OCI-LY7 (cell line): ENCODE measurements at regions not wholly inside any gene's neighbourhood (a gene's known extent, or its start where the extent isn't known, plus 50 kb on each side); places are given as distances from the start of the nearest gene placed in this dataset.

ENCODE experiments used
- BruUV-seq: library from RNA; stranded (reverse); fragments of 400-500 nt; replicated peaks from 2 replicates; lab custom pipeline; 2021; lab: Mats Ljungman, UMichigan
- CTCF ChIA-PET: fragments of 300-600 bp; sonication (Branson Sonifier 250); formaldehyde crosslinking; loops from one replicate; lab custom pipeline; 2022; ENCODE audit warnings: antibody characterized with exemption; ENCODE audit not compliant: unreplicated experiment; lab: Charles Lee
- POLR2A ChIA-PET: fragments of 300-600 bp; sonication (Branson Sonifier 250); formaldehyde crosslinking; loops from one replicate; lab custom pipeline; 2022; ENCODE audit warnings: antibody characterized with exemption; lab: Charles Lee
- DNase-seq: peaks from one replicate; pipeline ENCODE4 v3.0.0-alpha.2; 2015; ENCODE audit warnings: low spot score
- H2AFZ ChIP-seq: fragments of 200-600 bp; sonication (generic), shearing (Covaris generic); 2 replicates; pipeline ENCODE4 v1.6.1; 2014; ENCODE audit warnings: mild to moderate bottlenecking, antibody characterized with exemption, low read length, moderate library complexity
- H3K27ac ChIP-seq: fragments of 200-600 bp; sonication (generic); 2 replicates; pipeline ENCODE4 v1.5.1; 2014; ENCODE audit warnings: mixed run types, low read depth, mild to moderate bottlenecking, moderate library complexity, low read length, inconsistent platforms; ENCODE audit not compliant: poor library complexity, severe bottlenecking
- H3K36me3 ChIP-seq: fragments of 200-600 bp; sonication (generic); 2 replicates; pipeline ENCODE4 v1.6.1; 2014; ENCODE audit warnings: mild to moderate bottlenecking, antibody characterized with exemption, low read length, moderate library complexity, mixed read lengths; ENCODE audit not compliant: insufficient read depth
- H3K4me1 ChIP-seq: fragments of 200-600 bp; sonication (generic); 2 replicates; pipeline ENCODE4 v1.5.1; 2014; ENCODE audit warnings: mild to moderate bottlenecking, low read length; ENCODE audit not compliant: insufficient read depth, poor library complexity, severe bottlenecking
- H3K4me2 ChIP-seq: fragments of 200-600 bp; sonication (generic); 2 replicates; pipeline ENCODE4 v1.6.1; 2014; ENCODE audit warnings: mild to moderate bottlenecking, low read length
- H3K4me3 ChIP-seq: fragments of 200-600 bp; sonication (generic); 2 replicates; pipeline ENCODE4 v1.5.1; 2014; ENCODE audit warnings: mild to moderate bottlenecking, low read depth, low read length; ENCODE audit not compliant: poor library complexity, severe bottlenecking
- H3K79me2 ChIP-seq: fragments of 200-600 bp; sonication (generic); 2 replicates; pipeline ENCODE4 v1.6.1; 2016; ENCODE audit warnings: low read depth, mild to moderate bottlenecking, low read length, moderate library complexity, mixed read lengths; ENCODE audit not compliant: insufficient read depth
- H3K9me2 ChIP-seq: fragments of 200-600 bp; sonication (generic); 2 replicates; pipeline ENCODE4 v1.6.1; 2016; ENCODE audit warnings: mild to moderate bottlenecking, low read length, mixed read lengths; ENCODE audit not compliant: insufficient read depth
- H3K9me3 ChIP-seq: fragments of 200-600 bp; sonication (generic); 2 replicates; pipeline ENCODE4 v1.6.1; 2014; ENCODE audit warnings: mild to moderate bottlenecking, mixed run types, low read length, mixed read lengths
- H4K20me1 ChIP-seq: fragments of 200-600 bp; sonication (generic); 2 replicates; pipeline ENCODE4 v1.6.1; 2014; ENCODE audit warnings: mild to moderate bottlenecking, antibody characterized with exemption, low read length, moderate library complexity, mixed read lengths; ENCODE audit not compliant: insufficient read depth
- CTCF ChIP-seq: fragments of 200-600 bp; sonication (generic); conservative IDR thresholded peaks from 2 replicates; pipeline ENCODE4 v1.5.1; 2014; ENCODE audit warnings: mild to moderate bottlenecking, antibody characterized with exemption, low read length, moderate library complexity, mixed read lengths
- EZH2phosphoT487 ChIP-seq: fragments of 200-600 bp; sonication (generic); IDR thresholded peaks from 2 replicates; pipeline ENCODE4 v1.6.1; 2018; ENCODE audit warnings: low read depth, borderline replicate concordance, mild to moderate bottlenecking, mixed run types, antibody characterized with exemption, low read length, moderate library complexity, mixed read lengths
- intact Hi-C: fragments of 100-400 bp; cut with micrococcal nuclease; formaldehyde crosslinking; loops from one replicate; pipeline ENCODE4 v1.10.0; 2022; ENCODE audit not compliant: unreplicated experiment

- Histone ChIP-seq H3K36me3 (no peaks in the 10 kb centered on the region), H3K27ac (peak overlapping the region; percentile 24), H3K9me2 (no peaks in the 10 kb centered on the region), H4K20me1 (no peaks in the 10 kb centered on the region), H3K79me2 (no peaks in the 10 kb centered on the region), H3K4me2 (peak overlapping the region; percentile 76), H3K9me3 (no peaks in the 10 kb centered on the region), H2AFZ (peak overlapping the region; percentile 58; the same call in 1 of the 2 replicates), H3K4me3 (peak overlapping the region; percentile 48), H3K4me1 (peaks cover 30% of the 10 kb centered on the region)
- peak; percentile 55 for TF ChIP-seq CTCF
- no peak for TF ChIP-seq EZH2phosphoT487
- BruUV-seq = no TSS peak
- CTCF ChIA-PET = interaction anchor here (1.4 kb wide), 1 partner anchor 25 kb away, joined by 3 read pairs; no protein-coding TSS in a partner anchor
- intact Hi-C loops = no loop called here
- POLR2A ChIA-PET = interaction anchor here (0.9 kb wide), 1 partner anchor 267 kb away, joined by 3 read pairs; the partner anchor contains the start of gene TNRC6C
- DNase-seq = peak; percentile 84
Observed at GRCh38 chr17:77691216-77692085, 267.1 kb upstream of the TNRC6C start.

GRCh38 chr17:77692571-77693161 is 265.8 kb upstream of the TNRC6C start:
- H4K20me1 ChIP-seq = no peaks in the 10 kb centered on the region
- intact Hi-C loops = no loop called here
- H3K4me3 ChIP-seq = no peak overlapping the region
- H3K9me3 ChIP-seq = no peaks in the 10 kb centered on the region
- POLR2A ChIA-PET = interaction anchor here (0.7 to 1.3 kb wide), 2 partner anchors 10 to 247 kb away, joined by 3 to 5 read pairs; no protein-coding TSS in a partner anchor
- H3K79me2 ChIP-seq = no peaks in the 10 kb centered on the region
- no peak overlapping the region for H3K4me2 ChIP-seq
- H3K9me2 ChIP-seq = no peaks in the 10 kb centered on the region
- H2AFZ ChIP-seq = no peak overlapping the region
- DNase-seq = no peak
- no TSS peak for BruUV-seq
- no peak overlapping the region for H3K27ac ChIP-seq
- peaks cover 30% of the 10 kb centered on the region for H3K4me1 ChIP-seq
- H3K36me3 ChIP-seq = no peaks in the 10 kb centered on the region
- TF ChIP-seq EZH2phosphoT487 = no peak
- TF ChIP-seq CTCF = no peak
- CTCF ChIA-PET = interaction anchor here (0.6 kb wide), 1 partner anchor 420 kb away, joined by 3 read pairs; no protein-coding TSS in a partner anchor
